ENCODE measurements at regions not wholly inside any gene's neighbourhood (a gene's known extent, or its start where the extent isn't known, plus 50 kb on each side); places are given as distances from the start of the nearest gene placed in this dataset.

- Histone ChIP-seq H3K27me3 (ENCODE audit: control insufficient read depth in 2 of 2, insufficient read depth in 2 of 2, low read length in 2 of 2) (no peaks in the 10 kb centered on the region), H3K9ac (ENCODE audit: insufficient read depth, low read length, poor library complexity, severe bottlenecking) (no peak overlapping the region), H3K27ac (ENCODE audit: low read depth in 1 of 2, low read length in 2 of 2) (no peak overlapping the region), H3K4me1 (ENCODE audit: control insufficient read depth in 1 of 2, insufficient read depth in 2 of 2, low read length in 2 of 2) (no peaks in the 10 kb centered on the region), H3K79me2 (ENCODE audit: insufficient read depth, low read length) (no peaks in the 10 kb centered on the region), H3K36me3 (replicated peaks in 1 of 2; ENCODE audit: control insufficient read depth in 1 of 2, insufficient read depth in 2 of 2, low read length in 2 of 2) (no peaks in the 10 kb centered on the region), H4K20me1 (ENCODE audit: insufficient read depth, low read length) (no peaks in the 10 kb centered on the region), H2AFZ (ENCODE audit: insufficient read depth, low read depth, low read length, poor library complexity, severe bottlenecking) (no peak overlapping the region), H3K9me3 (replicated peaks in 1 of 2; ENCODE audit: control insufficient read depth in 1 of 2, insufficient read depth in 1 of 2, low read length in 2 of 2) (no peaks in the 10 kb centered on the region), H3K4me2 (replicated peaks; ENCODE audit: extremely low read depth, low read length, poor library complexity, severe bottlenecking) (no peak overlapping the region), H3K4me3 (replicated peaks in 1 of 3; ENCODE audit: low read depth in 2 of 3, low read length in 3 of 3) (no peak overlapping the region)
- no peak for TF ChIP-seq CTCF (IDR thresholded peaks at IDR 0.05)
- no peaks in the 10 kb centered on the region for H3K4me1 Mint-ChIP-seq
- DNase-seq: no peak
- peaks cover 0 to 7% (median 2%) of the 10 kb centered on the region in 7 donors for H3K9me3 Mint-ChIP-seq
- H3K27ac Mint-ChIP-seq: no peak overlapping the region
- H3K4me3 Mint-ChIP-seq: no peak overlapping the region
- H3K27me3 Mint-ChIP-seq (ENCODE audit: low read depth in 3 of 3): peaks cover 7 to 19% (median 7%) of the 10 kb centered on the region in 3 donors
- intact Hi-C loops (cut with micrococcal nuclease): no loop called here
- WGBS (ENCODE audit: insufficient coverage): no CpG with 5 or more reads among the region's 3 CpGs
- no peaks in the 10 kb centered on the region for H3K36me3 Mint-ChIP-seq
Measured at GRCh38 chr5:173472784-173473278, 143.6 kb downstream of the BOD1 start.

GRCh38 chr5:173472164-173472563 lies 143.9 kb upstream of the STC2 start:
- Histone ChIP-seq H2AFZ (ENCODE audit: insufficient read depth, low read depth, low read length, poor library complexity, severe bottlenecking) (no peak overlapping the region), H3K27ac (ENCODE audit: low read depth in 1 of 2, low read length in 2 of 2) (no peak overlapping the region), H3K4me1 (ENCODE audit: control insufficient read depth in 1 of 2, insufficient read depth in 2 of 2, low read length in 2 of 2) (no peaks in the 10 kb centered on the region), H4K20me1 (ENCODE audit: insufficient read depth, low read length) (no peaks in the 10 kb centered on the region), H3K36me3 (replicated peaks in 1 of 2; ENCODE audit: control insufficient read depth in 1 of 2, insufficient read depth in 2 of 2, low read length in 2 of 2) (no peaks in the 10 kb centered on the region), H3K9ac (ENCODE audit: insufficient read depth, low read length, poor library complexity, severe bottlenecking) (no peak overlapping the region), H3K79me2 (ENCODE audit: insufficient read depth, low read length) (no peaks in the 10 kb centered on the region), H3K4me2 (replicated peaks; ENCODE audit: extremely low read depth, low read length, poor library complexity, severe bottlenecking) (no peak overlapping the region), H3K27me3 (ENCODE audit: control insufficient read depth in 2 of 2, insufficient read depth in 2 of 2, low read length in 2 of 2) (no peaks in the 10 kb centered on the region), H3K4me3 (replicated peaks in 1 of 3; ENCODE audit: low read depth in 2 of 3, low read length in 3 of 3) (no peak overlapping the region), H3K9me3 (replicated peaks in 1 of 2; ENCODE audit: control insufficient read depth in 1 of 2, insufficient read depth in 1 of 2, low read length in 2 of 2) (no peaks in the 10 kb centered on the region)
- no peak overlapping the region for H3K4me3 Mint-ChIP-seq
- no peak for DNase-seq
- H3K27me3 Mint-ChIP-seq (ENCODE audit: low read depth in 3 of 3): peaks cover 7 to 18% (median 8%) of the 10 kb centered on the region in 3 donors
- peaks cover 0 to 6% (median 2%) of the 10 kb centered on the region in 7 donors for H3K9me3 Mint-ChIP-seq
- TF ChIP-seq CTCF (IDR thresholded peaks at IDR 0.05): no peak
- H3K27ac Mint-ChIP-seq: no peak overlapping the region
- H3K36me3 Mint-ChIP-seq: no peaks in the 10 kb centered on the region
- H3K4me1 Mint-ChIP-seq: no peaks in the 10 kb centered on the region
- intact Hi-C loops (cut with micrococcal nuclease): no loop called here
- no CpG with 5 or more reads among the region's 3 CpGs for WGBS (ENCODE audit: insufficient coverage)
